K562 (cell line): ENCODE measurements at regions not wholly inside any gene's neighbourhood (a gene's known extent, or its start where the extent isn't known, plus 50 kb on each side); places are given as distances from the start of the nearest gene placed in this dataset.

Experiments
- ATAC-seq: fragments of 200-7000 bp; cut with Tn5 transposase; 3 replicates; pipeline ENCODE4 v1.9.1; 2020; ENCODE audit warnings: moderate library complexity
- BruUV-seq: library from RNA; stranded (reverse); fragments of 400-500 nt; replicated peaks from 2 replicates; lab custom pipeline; 2021; lab: Mats Ljungman, UMichigan
- CTCF ChIA-PET: fragments of 300-600 bp; formaldehyde crosslinking; extraction: SDS; loops from one replicate; lab custom pipeline; 2021; ENCODE audit warnings: low intra/inter-chr PET ratio; lab: Yijun Ruan, JAX
- POLR2A ChIA-PET: fragments of 300-600, 350-650 bp; sonication (Branson Sonifier 250); formaldehyde crosslinking; extraction: SDS; loops from one replicate; lab custom pipeline; 2021; ENCODE audit warnings: antibody characterized with exemption, inconsistent platforms; lab: Yijun Ruan, JAX
- DNase-seq, 4 experiments: peaks; one replicate each; pipeline versions ENCODE4 v3.0.0 to v3.0.0-alpha.2; 2011 to 2018; ENCODE audit warnings: low spot score in 3 of 4, mixed read lengths in 3 of 4; ENCODE audit errors: extremely low read depth in 1 of 4
- FAIRE-seq: peaks from 2 replicates; lab custom pipeline; 2011; peaks lifted over from hg19 to GRCh38; lab: Jason Lieb, UNC
- H2AFZ ChIP-seq: 2 replicates; pipeline ENCODE4 v1.6.0; 2011; ENCODE audit warnings: low read depth, low read length, control low read depth, inconsistent platforms
- H3K27ac ChIP-seq: fragments of 200-600 bp; 3 replicates; pipeline ENCODE4 v1.8.0; 2011; ENCODE audit warnings: low read depth, mild to moderate bottlenecking, control low read depth, inconsistent platforms, low read length, moderate library complexity, mixed read lengths; ENCODE audit errors: extremely low read depth
- H3K27me3 ChIP-seq, 2 experiments: fragments of 300-600 bp in 1 of 2; 2 replicates in 1 of 2; 3 replicates in 1 of 2; pipeline versions ENCODE4 v1.6.0 to v1.8.0; 2011; ENCODE audit warnings: inconsistent platforms in 2 of 2, low read length in 2 of 2, mild to moderate bottlenecking in 1 of 2, mixed read lengths in 1 of 2, moderate library complexity in 1 of 2; ENCODE audit not compliant: control insufficient read depth in 2 of 2, insufficient read depth in 2 of 2
- H3K36me3 ChIP-seq: fragments of 300-600 bp; 3 replicates; pipeline ENCODE4 v1.8.0; 2011; ENCODE audit warnings: mild to moderate bottlenecking, low read length, inconsistent platforms; ENCODE audit not compliant: control insufficient read depth, insufficient read depth
- H3K4me1 ChIP-seq, 2 experiments: fragments of 200-600 bp in 1 of 2; replicated peaks in 1 of 2; 2 replicates in 1 of 2; 3 replicates in 1 of 2; pipeline versions ENCODE4 v1.5.1 to v1.8.0; 2011; ENCODE audit warnings: inconsistent platforms in 2 of 2, low read length in 2 of 2, mild to moderate bottlenecking in 1 of 2, mixed read lengths in 1 of 2, moderate library complexity in 1 of 2; ENCODE audit not compliant: control insufficient read depth in 2 of 2, insufficient read depth in 2 of 2
- H3K4me2 ChIP-seq: 2 replicates; pipeline ENCODE4 v1.6.1; 2011; ENCODE audit warnings: low read length, control low read depth, inconsistent platforms, mixed read lengths; ENCODE audit not compliant: insufficient read depth
- H3K4me3 ChIP-seq: fragments of 200-600 bp; sonication (generic), shearing (Covaris generic); 2 replicates; pipeline ENCODE4 v1.5.1; 2016; ENCODE audit warnings: control low read depth, inconsistent platforms
- H3K79me2 ChIP-seq: fragments of 200-600 bp; 3 replicates; pipeline ENCODE4 v1.8.0; 2011; ENCODE audit warnings: low read length, inconsistent platforms; ENCODE audit not compliant: control insufficient read depth, insufficient read depth
- H3K9ac ChIP-seq, 2 experiments: 2 replicates each; pipeline versions ENCODE4 v1.6.0 to v1.6.1; 2011; ENCODE audit warnings: low read depth in 2 of 2, low read length in 2 of 2, control low read depth in 1 of 2, inconsistent platforms in 1 of 2, mild to moderate bottlenecking in 1 of 2, mixed read lengths in 1 of 2; ENCODE audit not compliant: insufficient read depth in 1 of 2
- H3K9me1 ChIP-seq: one replicate; pipeline ENCODE4 v1.6.0; 2011; ENCODE audit warnings: inconsistent platforms, mild to moderate bottlenecking, low read length, moderate library complexity; ENCODE audit not compliant: control insufficient read depth, insufficient read depth
- H3K9me3 ChIP-seq: replicated peaks from 2 replicates; pipeline ENCODE4 v1.5.1; 2011; ENCODE audit warnings: low read depth, low read length, inconsistent platforms; ENCODE audit not compliant: control insufficient read depth, insufficient read depth
- H4K20me1 ChIP-seq: replicated peaks from 2 replicates; pipeline ENCODE4 v1.6.1; 2011; ENCODE audit warnings: low read length, inconsistent platforms, mixed read lengths; ENCODE audit not compliant: control insufficient read depth, insufficient read depth
- EZH2 ChIP-seq: IDR thresholded peaks from 2 replicates; pipeline ENCODE4 v1.6.1; 2012; ENCODE audit warnings: low read depth, mild to moderate bottlenecking, inconsistent platforms, low read length, borderline replicate concordance
- NFE2 ChIP-seq: IDR thresholded peaks from 2 replicates; pipeline ENCODE4 v1.6.1; 2014; ENCODE audit warnings: antibody characterized with exemption, low read depth
- NFIX ChIP-seq: fragments of 250-450 bp; sonication (Bioruptor Pico); IDR thresholded peaks from 2 replicates; pipeline ENCODE4 v1.4.0; 2020; ENCODE audit warnings: low read depth, mild to moderate bottlenecking, moderate library complexity
- WGBS: fragments of 100-300 bp; shearing (Covaris generic); methylation state at CpG from one replicate; pipeline ENCODE4 v1.1.6; 2016; ENCODE audit warnings: low coverage, mixed read lengths; ENCODE audit not compliant: insufficient coverage; ENCODE audit errors: missing lambda C conversion rate; 5-methylcytosine and 5-hydroxymethylcytosine counted together
- in situ Hi-C: fragments of 300-500 bp; cut with MboI; formaldehyde crosslinking; loops from 4 replicates; pipeline ENCODE4 v1.15.0; 2018; ENCODE audit warnings: inconsistent platforms, mixed read lengths
- intact Hi-C: fragments of 100-400 bp; cut with micrococcal nuclease; formaldehyde crosslinking; loops from 2 replicates; pipeline ENCODE4 v1.14.2; 2022
- TF ChIP-seq, protein P1 (sequence below): sonication (generic); formaldehyde crosslinking; IDR thresholded peaks from 2 replicates; pipeline ENCODE4 v1.8.1; 2023; ENCODE audit warnings: mild to moderate bottlenecking, missing genetic modification reagents, moderate library complexity

DNA sequence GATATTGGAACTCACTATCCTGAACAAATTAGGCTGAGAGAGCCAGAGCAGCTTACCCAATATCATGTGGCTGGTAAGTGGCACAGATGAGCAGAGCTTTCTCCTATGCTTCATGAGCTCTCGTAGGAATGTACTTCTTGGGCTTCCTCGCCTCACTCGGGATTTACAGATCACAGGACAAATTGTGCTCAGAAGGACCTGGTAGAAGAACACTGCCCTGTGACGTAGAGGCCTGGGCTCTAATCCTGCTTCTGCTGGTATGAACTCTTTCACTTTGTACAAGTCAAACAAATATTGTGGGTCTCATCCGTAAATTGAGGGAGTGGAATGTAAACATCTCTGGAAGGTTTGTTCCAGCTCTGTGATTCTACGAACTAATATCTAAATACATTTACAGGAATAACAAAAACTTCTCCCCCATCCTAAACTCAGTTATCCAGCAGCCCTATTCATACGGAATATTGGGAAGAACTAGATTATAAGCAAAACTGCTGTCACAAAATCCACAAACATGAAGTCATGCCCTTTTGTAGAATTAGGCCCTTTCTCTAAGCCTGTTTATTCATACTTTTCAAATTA, 187.6 kb downstream of the CLIC5 start:
- no peak for TF ChIP-seq NFE2
- Histone ChIP-seq H3K4me1 (no peaks in the 10 kb centered on the region; a peak in 3 of 5 replicates), H3K27ac (no peak overlapping the region), H4K20me1 (no peaks in the 10 kb centered on the region), H3K79me2 (no peaks in the 10 kb centered on the region), H2AFZ (no peak overlapping the region), H3K9me3 (no peaks in the 10 kb centered on the region), H3K4me3 (no peak overlapping the region), H3K36me3 (no peaks in the 10 kb centered on the region), H3K9me1 (no peaks in the 10 kb centered on the region), H3K27me3 (peaks cover 0 to 13% of the 10 kb centered on the region in 2 experiments; a peak in 4 of 5 replicates), H3K4me2 (no peak overlapping the region), H3K9ac (no peak overlapping the region)
- ATAC-seq, result no peak
- no TSS peak for BruUV-seq
- FAIRE-seq, result no peak
- intact Hi-C loops (no loop called here), in situ Hi-C loops (no loop called here)
- under 1% methylated on average over 7 of the region's 7 CpGs for WGBS
- ChIA-PET POLR2A (no interaction called here), CTCF (no interaction called here)
- DNase-seq, result no peak

DNA sequence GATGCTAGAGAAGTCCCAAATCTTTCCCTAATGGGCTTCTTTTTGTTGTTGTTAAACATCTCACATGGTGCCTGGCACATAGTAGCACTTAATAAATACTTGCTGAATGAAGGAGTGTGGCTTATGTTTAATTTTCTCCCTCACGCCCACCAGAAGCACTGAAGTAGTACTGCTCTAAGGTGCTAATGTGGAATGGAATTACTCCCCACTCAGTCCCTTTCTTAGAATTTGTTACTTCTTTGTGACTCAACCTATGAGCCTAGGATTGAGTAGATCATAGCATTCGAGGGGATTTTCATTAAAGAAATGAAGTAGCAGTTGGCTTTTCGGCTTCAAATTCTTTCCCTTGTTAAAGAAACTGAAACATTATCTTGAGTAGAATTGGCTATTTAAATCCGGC, 192.8 kb downstream of the CLIC5 start:
- ChIA-PET POLR2A (no interaction called here), CTCF (no interaction called here)
- no peak overlapping the region for H3K4me2 ChIP-seq
- no peaks in the 10 kb centered on the region for H4K20me1 ChIP-seq
- no peak overlapping the region for H3K9ac ChIP-seq
- no peaks in the 10 kb centered on the region for H3K79me2 ChIP-seq
- no peak for ATAC-seq
- no peak overlapping the region for H3K27ac ChIP-seq
- no peaks in the 10 kb centered on the region for H3K9me3 ChIP-seq
- H3K27me3 ChIP-seq, result peaks cover 0 to 4% of the 10 kb centered on the region in 2 experiments; a peak in 3 of 5 replicates
- no peak overlapping the region for H2AFZ ChIP-seq
- intact Hi-C loops, result no loop called here
- no peak overlapping the region for H3K4me3 ChIP-seq
- WGBS, result 1% methylated on average over 4 of the region's 4 CpGs
- no peaks in the 10 kb centered on the region for H3K4me1 ChIP-seq
- no peaks in the 10 kb centered on the region for H3K36me3 ChIP-seq
- H3K9me1 ChIP-seq, result no peaks in the 10 kb centered on the region
- BruUV-seq, result no TSS peak
- FAIRE-seq, result no peak
- in situ Hi-C loops, result no loop called here
- no peak for DNase-seq
- TF ChIP-seq EZH2 (no peak), NFIX (CRISPR knock-in tag) (no peak)
- TF ChIP-seq, protein P1, sequence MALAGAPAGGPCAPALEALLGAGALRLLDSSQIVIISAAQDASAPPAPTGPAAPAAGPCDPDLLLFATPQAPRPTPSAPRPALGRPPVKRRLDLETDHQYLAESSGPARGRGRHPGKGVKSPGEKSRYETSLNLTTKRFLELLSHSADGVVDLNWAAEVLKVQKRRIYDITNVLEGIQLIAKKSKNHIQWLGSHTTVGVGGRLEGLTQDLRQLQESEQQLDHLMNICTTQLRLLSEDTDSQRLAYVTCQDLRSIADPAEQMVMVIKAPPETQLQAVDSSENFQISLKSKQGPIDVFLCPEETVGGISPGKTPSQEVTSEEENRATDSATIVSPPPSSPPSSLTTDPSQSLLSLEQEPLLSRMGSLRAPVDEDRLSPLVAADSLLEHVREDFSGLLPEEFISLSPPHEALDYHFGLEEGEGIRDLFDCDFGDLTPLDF (CRISPR knock-in tag), result no peak
